ENCODE measurements at regions not wholly inside any gene's neighbourhood (a gene's known extent, or its start where the extent isn't known, plus 50 kb on each side); places are given as distances from the start of the nearest gene placed in this dataset.
"Not testable (repeated sequence)": the region's sequence is repeated elsewhere in the genome, so short reads cannot be mapped to it uniquely, and the experiment has no call there.

DNA sequence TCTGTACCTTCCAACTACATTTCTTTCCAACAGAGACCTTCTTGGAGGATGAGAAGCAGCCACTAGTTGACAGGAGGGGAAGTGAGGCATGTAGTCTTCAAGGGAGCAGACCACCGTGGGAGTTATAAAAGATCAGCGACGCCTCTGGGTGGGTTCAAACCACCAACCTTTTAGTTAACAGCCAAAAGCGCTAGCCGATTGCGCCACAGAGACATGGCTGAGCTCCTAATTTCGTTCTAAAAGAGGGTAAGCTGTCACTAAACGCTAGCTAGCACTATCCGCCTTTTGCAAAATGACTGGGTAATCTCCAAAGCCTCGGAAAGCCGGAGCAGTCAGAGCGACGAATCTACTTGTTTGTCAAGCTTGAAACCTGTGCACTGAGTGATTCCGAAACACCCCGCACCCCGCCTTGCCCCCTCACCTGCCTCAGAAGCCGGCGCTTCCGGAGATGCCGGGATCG, 135.8 kb downstream of the FAM72B start:
- TF ChIP-seq POLR2AphosphoS5 (IDR thresholded peaks at IDR 0.05); RAD21 (conservative IDR thresholded peaks at IDR 0.05); EZH2 (IDR thresholded peaks at IDR 0.05; ENCODE audit: borderline replicate concordance, insufficient read depth, low read length, poor library complexity, severe bottlenecking); EP300 (conservative IDR thresholded peaks at IDR 0.05; ENCODE audit: poor library complexity, severe bottlenecking); SMC3 (conservative IDR thresholded peaks at IDR 0.05; ENCODE audit: poor library complexity): not testable (repeated sequence)
- TF ChIP-seq, protein P1, sequence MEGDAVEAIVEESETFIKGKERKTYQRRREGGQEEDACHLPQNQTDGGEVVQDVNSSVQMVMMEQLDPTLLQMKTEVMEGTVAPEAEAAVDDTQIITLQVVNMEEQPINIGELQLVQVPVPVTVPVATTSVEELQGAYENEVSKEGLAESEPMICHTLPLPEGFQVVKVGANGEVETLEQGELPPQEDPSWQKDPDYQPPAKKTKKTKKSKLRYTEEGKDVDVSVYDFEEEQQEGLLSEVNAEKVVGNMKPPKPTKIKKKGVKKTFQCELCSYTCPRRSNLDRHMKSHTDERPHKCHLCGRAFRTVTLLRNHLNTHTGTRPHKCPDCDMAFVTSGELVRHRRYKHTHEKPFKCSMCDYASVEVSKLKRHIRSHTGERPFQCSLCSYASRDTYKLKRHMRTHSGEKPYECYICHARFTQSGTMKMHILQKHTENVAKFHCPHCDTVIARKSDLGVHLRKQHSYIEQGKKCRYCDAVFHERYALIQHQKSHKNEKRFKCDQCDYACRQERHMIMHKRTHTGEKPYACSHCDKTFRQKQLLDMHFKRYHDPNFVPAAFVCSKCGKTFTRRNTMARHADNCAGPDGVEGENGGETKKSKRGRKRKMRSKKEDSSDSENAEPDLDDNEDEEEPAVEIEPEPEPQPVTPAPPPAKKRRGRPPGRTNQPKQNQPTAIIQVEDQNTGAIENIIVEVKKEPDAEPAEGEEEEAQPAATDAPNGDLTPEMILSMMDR (IDR thresholded peaks at IDR 0.05; ENCODE audit: poor library complexity, severe bottlenecking): not testable (repeated sequence)
- TF ChIP-seq, protein P2, sequence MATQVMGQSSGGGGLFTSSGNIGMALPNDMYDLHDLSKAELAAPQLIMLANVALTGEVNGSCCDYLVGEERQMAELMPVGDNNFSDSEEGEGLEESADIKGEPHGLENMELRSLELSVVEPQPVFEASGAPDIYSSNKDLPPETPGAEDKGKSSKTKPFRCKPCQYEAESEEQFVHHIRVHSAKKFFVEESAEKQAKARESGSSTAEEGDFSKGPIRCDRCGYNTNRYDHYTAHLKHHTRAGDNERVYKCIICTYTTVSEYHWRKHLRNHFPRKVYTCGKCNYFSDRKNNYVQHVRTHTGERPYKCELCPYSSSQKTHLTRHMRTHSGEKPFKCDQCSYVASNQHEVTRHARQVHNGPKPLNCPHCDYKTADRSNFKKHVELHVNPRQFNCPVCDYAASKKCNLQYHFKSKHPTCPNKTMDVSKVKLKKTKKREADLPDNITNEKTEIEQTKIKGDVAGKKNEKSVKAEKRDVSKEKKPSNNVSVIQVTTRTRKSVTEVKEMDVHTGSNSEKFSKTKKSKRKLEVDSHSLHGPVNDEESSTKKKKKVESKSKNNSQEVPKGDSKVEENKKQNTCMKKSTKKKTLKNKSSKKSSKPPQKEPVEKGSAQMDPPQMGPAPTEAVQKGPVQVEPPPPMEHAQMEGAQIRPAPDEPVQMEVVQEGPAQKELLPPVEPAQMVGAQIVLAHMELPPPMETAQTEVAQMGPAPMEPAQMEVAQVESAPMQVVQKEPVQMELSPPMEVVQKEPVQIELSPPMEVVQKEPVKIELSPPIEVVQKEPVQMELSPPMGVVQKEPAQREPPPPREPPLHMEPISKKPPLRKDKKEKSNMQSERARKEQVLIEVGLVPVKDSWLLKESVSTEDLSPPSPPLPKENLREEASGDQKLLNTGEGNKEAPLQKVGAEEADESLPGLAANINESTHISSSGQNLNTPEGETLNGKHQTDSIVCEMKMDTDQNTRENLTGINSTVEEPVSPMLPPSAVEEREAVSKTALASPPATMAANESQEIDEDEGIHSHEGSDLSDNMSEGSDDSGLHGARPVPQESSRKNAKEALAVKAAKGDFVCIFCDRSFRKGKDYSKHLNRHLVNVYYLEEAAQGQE (IDR thresholded peaks at IDR 0.05; ENCODE audit: borderline replicate concordance): not testable (repeated sequence)
